Trophoblast cell (in vitro differentiated cells and primary cell): ENCODE measurements at regions not wholly inside any gene's neighbourhood (a gene's known extent, or its start where the extent isn't known, plus 50 kb on each side); places are given as distances from the start of the nearest gene placed in this dataset.

Experiments
- DNase-seq, 2 donors: peaks; one replicate each; pipeline ENCODE4 v3.0.0-alpha.2; 2016
- H2AFZ ChIP-seq: 2 replicates; pipeline ENCODE4 v1.6.1; 2013; ENCODE audit warnings: low read length, moderate library complexity, mild to moderate bottlenecking; ENCODE audit not compliant: insufficient read depth, poor library complexity
- H2AK5ac ChIP-seq: 2 replicates; pipeline ENCODE4 v1.6.1; 2013; ENCODE audit warnings: mild to moderate bottlenecking, low read length
- H2BK120ac ChIP-seq: 2 replicates; pipeline ENCODE4 v1.6.1; 2013; ENCODE audit warnings: low read length, mild to moderate bottlenecking, moderate library complexity; ENCODE audit not compliant: insufficient read depth, poor library complexity
- H2BK12ac ChIP-seq: 2 replicates; pipeline ENCODE4 v1.6.1; 2013; ENCODE audit warnings: mild to moderate bottlenecking, low read length, moderate library complexity
- H2BK5ac ChIP-seq: 2 replicates; pipeline ENCODE4 v1.6.1; 2013; ENCODE audit warnings: low read length, low read depth, moderate library complexity, mild to moderate bottlenecking; ENCODE audit not compliant: poor library complexity
- H3K14ac ChIP-seq: 2 replicates; pipeline ENCODE4 v1.6.1; 2013; ENCODE audit warnings: mild to moderate bottlenecking, low read length
- H3K18ac ChIP-seq: 2 replicates; pipeline ENCODE4 v1.6.1; 2013; ENCODE audit warnings: mild to moderate bottlenecking, low read length
- H3K23ac ChIP-seq: 2 replicates; pipeline ENCODE4 v1.6.1; 2013; ENCODE audit warnings: low read length
- H3K27ac ChIP-seq: 2 replicates; pipeline ENCODE4 v1.5.1; 2013; ENCODE audit warnings: low read depth, mild to moderate bottlenecking, inconsistent platforms, low read length, moderate library complexity
- H3K27me3 ChIP-seq: 2 replicates; pipeline ENCODE4 v1.6.1; 2013; ENCODE audit warnings: inconsistent platforms, mild to moderate bottlenecking, low read length, moderate library complexity; ENCODE audit not compliant: insufficient read depth
- H3K36me3 ChIP-seq, 2 experiments: 1 replicate in 1 of 2; 2 replicates in 1 of 2; pipeline ENCODE4 v1.6.1; 2013; ENCODE audit warnings: low read length in 2 of 2, mild to moderate bottlenecking in 2 of 2, moderate library complexity in 1 of 2; ENCODE audit not compliant: insufficient read depth in 2 of 2, control insufficient read depth in 1 of 2
- H3K4ac ChIP-seq: 2 replicates; pipeline ENCODE4 v1.6.1; 2013; ENCODE audit warnings: low read depth, mild to moderate bottlenecking, low read length, moderate library complexity
- H3K4me1 ChIP-seq, 2 experiments: 1 replicate in 1 of 2; 2 replicates in 1 of 2; pipeline ENCODE4 v1.6.1; 2013; ENCODE audit warnings: low read length in 2 of 2, mild to moderate bottlenecking in 2 of 2, moderate library complexity in 1 of 2; ENCODE audit not compliant: insufficient read depth in 2 of 2, control insufficient read depth in 1 of 2
- H3K4me2 ChIP-seq: 2 replicates; pipeline ENCODE4 v1.6.1; 2013; ENCODE audit warnings: inconsistent platforms, mild to moderate bottlenecking, low read length, moderate library complexity
- H3K4me3 ChIP-seq: 2 replicates; pipeline ENCODE4 v1.5.1; 2013; ENCODE audit warnings: mild to moderate bottlenecking, low read depth, low read length, inconsistent platforms
- H3K79me1 ChIP-seq: one replicate; pipeline ENCODE4 v1.6.1; 2013; ENCODE audit warnings: low read length
- H3K79me2 ChIP-seq: 2 replicates; pipeline ENCODE4 v1.6.1; 2013; ENCODE audit warnings: low read length, mild to moderate bottlenecking; ENCODE audit not compliant: control insufficient read depth, insufficient read depth, poor library complexity
- H3K9ac ChIP-seq: 2 replicates; pipeline ENCODE4 v1.6.1; 2013; ENCODE audit warnings: mild to moderate bottlenecking, low read length
- H3K9me3 ChIP-seq: 2 replicates; pipeline ENCODE4 v1.6.1; 2013; ENCODE audit warnings: low read depth, mild to moderate bottlenecking, control low read depth, inconsistent platforms, low read length; ENCODE audit not compliant: insufficient read depth
- H4K12ac ChIP-seq: 2 replicates; pipeline ENCODE4 v1.6.1; 2013; ENCODE audit warnings: low read depth, mild to moderate bottlenecking, low read length, moderate library complexity
- H4K8ac ChIP-seq: 2 replicates; pipeline ENCODE4 v1.6.1; 2013; ENCODE audit warnings: low read depth, mild to moderate bottlenecking, low read length, moderate library complexity
- H4K91ac ChIP-seq: one replicate; pipeline ENCODE4 v1.6.1; 2013; ENCODE audit warnings: low read depth, mild to moderate bottlenecking, low read length, moderate library complexity
- WGBS: extraction: QIAGEN DNeasy Blood & Tissue Kit; methylation state at CpG from one replicate; pipeline ENCODE4 v1.1.7; 2013; ENCODE audit warnings: missing lambda C conversion rate; ENCODE audit not compliant: insufficient read length, insufficient coverage; ENCODE audit errors: extremely low coverage; 5-methylcytosine and 5-hydroxymethylcytosine counted together

GRCh38 chr10:109679478-109679877, 243.8 kb downstream of the XPNPEP1 start:
- H3K27ac ChIP-seq, result no peak overlapping the region
- peak overlapping the region; percentile 43 for H4K12ac ChIP-seq
- H3K18ac ChIP-seq, result no peak overlapping the region
- no peak overlapping the region for H2BK5ac ChIP-seq
- H3K9ac ChIP-seq, result no peak overlapping the region
- H4K91ac ChIP-seq, result no peak overlapping the region
- no peaks in the 10 kb centered on the region for H3K79me2 ChIP-seq
- H2AFZ ChIP-seq, result no peak overlapping the region
- H3K4ac ChIP-seq, result no peak overlapping the region
- H3K4me1 ChIP-seq, result peaks cover 3 to 7% of the 10 kb centered on the region in 2 experiments
- H3K23ac ChIP-seq, result no peak overlapping the region
- no peak for DNase-seq
- no peaks in the 10 kb centered on the region for H3K9me3 ChIP-seq
- no peak overlapping the region for H4K8ac ChIP-seq
- no peaks in the 10 kb centered on the region for H3K27me3 ChIP-seq
- H3K79me1 ChIP-seq, result no peaks in the 10 kb centered on the region
- no peak overlapping the region for H3K14ac ChIP-seq
- no peak overlapping the region for H2BK12ac ChIP-seq
- no peak overlapping the region for H2AK5ac ChIP-seq
- no peak overlapping the region for H3K4me2 ChIP-seq
- H2BK120ac ChIP-seq, result no peak overlapping the region
- H3K36me3 ChIP-seq, result no peaks in the 10 kb centered on the region
- H3K4me3 ChIP-seq, result no peak overlapping the region

GRCh38 chr10:109678857-109679256, 244.5 kb downstream of the XPNPEP1 start:
- WGBS, result no CpG with 5 or more reads among the region's 1 CpG
- Histone ChIP-seq H3K9ac (no peak overlapping the region), H3K27ac (no peak overlapping the region), H3K4me3 (no peak overlapping the region), H2BK12ac (no peak overlapping the region), H3K23ac (no peak overlapping the region), H3K9me3 (no peaks in the 10 kb centered on the region), H3K14ac (no peak overlapping the region), H2AFZ (no peak overlapping the region), H3K36me3 (no peaks in the 10 kb centered on the region), H3K27me3 (no peaks in the 10 kb centered on the region), H3K4me1 (peaks cover 3 to 7% of the 10 kb centered on the region in 2 experiments), H3K79me1 (no peaks in the 10 kb centered on the region), H4K12ac (no peak overlapping the region), H4K8ac (no peak overlapping the region), H3K4me2 (no peak overlapping the region), H3K79me2 (no peaks in the 10 kb centered on the region), H2BK5ac (no peak overlapping the region), H4K91ac (no peak overlapping the region), H2BK120ac (no peak overlapping the region), H3K4ac (no peak overlapping the region), H2AK5ac (no peak overlapping the region), H3K18ac (no peak overlapping the region)
- no peak for DNase-seq

GRCh38 chr10:109676703-109677102, 246.6 kb downstream of the XPNPEP1 start:
- H2BK5ac ChIP-seq, result no peak overlapping the region
- no peaks in the 10 kb centered on the region for H3K79me1 ChIP-seq
- H2BK120ac ChIP-seq, result no peak overlapping the region
- no peak overlapping the region for H4K8ac ChIP-seq
- H2BK12ac ChIP-seq, result no peak overlapping the region
- H3K4me3 ChIP-seq, result no peak overlapping the region
- no peak overlapping the region for H4K91ac ChIP-seq
- no peaks in the 10 kb centered on the region for H3K79me2 ChIP-seq
- no peak for DNase-seq
- H3K4me1 ChIP-seq, result peaks cover 3 to 7% of the 10 kb centered on the region in 2 experiments
- no peak overlapping the region for H3K9ac ChIP-seq
- H3K27me3 ChIP-seq, result no peaks in the 10 kb centered on the region
- H2AK5ac ChIP-seq, result no peak overlapping the region
- H3K18ac ChIP-seq, result no peak overlapping the region
- H2AFZ ChIP-seq, result no peak overlapping the region
- no peak overlapping the region for H3K27ac ChIP-seq
- H3K4ac ChIP-seq, result no peak overlapping the region
- H3K4me2 ChIP-seq, result no peak overlapping the region
- no peak overlapping the region for H3K23ac ChIP-seq
- H3K36me3 ChIP-seq, result no peaks in the 10 kb centered on the region
- no peak overlapping the region for H3K14ac ChIP-seq
- no peak overlapping the region for H4K12ac ChIP-seq
- H3K9me3 ChIP-seq, result no peaks in the 10 kb centered on the region

- Histone ChIP-seq H4K8ac (no peak overlapping the region), H3K27ac (no peak overlapping the region), H2BK12ac (no peak overlapping the region), H2AFZ (no peak overlapping the region), H3K4me2 (no peak overlapping the region), H4K91ac (no peak overlapping the region), H3K14ac (no peak overlapping the region), H3K4me3 (no peak overlapping the region), H4K12ac (no peak overlapping the region), H3K9ac (no peak overlapping the region), H3K4me1 (no peaks in the 10 kb centered on the region), H2BK5ac (no peak overlapping the region), H3K18ac (no peak overlapping the region), H3K79me1 (no peaks in the 10 kb centered on the region), H2BK120ac (no peak overlapping the region), H3K9me3 (peaks cover 1% of the 10 kb centered on the region), H3K36me3 (no peaks in the 10 kb centered on the region), H2AK5ac (no peak overlapping the region), H3K79me2 (no peaks in the 10 kb centered on the region), H3K23ac (no peak overlapping the region), H3K4ac (no peak overlapping the region), H3K27me3 (no peaks in the 10 kb centered on the region)
- no peak for DNase-seq
Measured at GRCh38 chr10:109668703-109669102, 254.6 kb downstream of the XPNPEP1 start.
